OCI-LY7 (cell line): ENCODE measurements at regions not wholly inside any gene's neighbourhood (a gene's known extent, or its start where the extent isn't known, plus 50 kb on each side); places are given as distances from the start of the nearest gene placed in this dataset.

ENCODE experiments used
- CTCF ChIP-seq: fragments of 200-600 bp; sonication (generic); conservative IDR thresholded peaks from 2 replicates; pipeline ENCODE4 v1.5.1; 2014; ENCODE audit warnings: mild to moderate bottlenecking, antibody characterized with exemption, low read length, moderate library complexity, mixed read lengths
- EZH2phosphoT487 ChIP-seq: fragments of 200-600 bp; sonication (generic); IDR thresholded peaks from 2 replicates; pipeline ENCODE4 v1.6.1; 2018; ENCODE audit warnings: low read depth, borderline replicate concordance, mild to moderate bottlenecking, mixed run types, antibody characterized with exemption, low read length, moderate library complexity, mixed read lengths

- TF ChIP-seq CTCF: no peak
- TF ChIP-seq EZH2phosphoT487: no peak
Observed at GRCh38 chr6:8858854-8859331, 423.5 kb upstream of the SLC35B3 start.
